ENCODE measurements at regions not wholly inside any gene's neighbourhood (a gene's known extent, or its start where the extent isn't known, plus 50 kb on each side); places are given as distances from the start of the nearest gene placed in this dataset.

GRCh38 chr14:44873536-44873935 lies 88.2 kb downstream of the KLHL28 start:
- TF ChIP-seq CTCF (IDR thresholded peaks at IDR 0.05; ENCODE audit: low read depth, low read length) (no peak), EZH2phosphoT487 (IDR thresholded peaks at IDR 0.05; ENCODE audit: low read depth) (no peak)
